GM23338 (cell line): ENCODE measurements at regions not wholly inside any gene's neighbourhood (a gene's known extent, or its start where the extent isn't known, plus 50 kb on each side); places are given as distances from the start of the nearest gene placed in this dataset.

Experiments used
- CREB1 ChIP-seq: fragments of 250-450 bp; sonication (Bioruptor Pico); IDR thresholded peaks from 2 replicates; pipeline ENCODE4 v1.5.0; 2020; ENCODE audit warnings: low read depth, mild to moderate bottlenecking, moderate library complexity
- CTCF ChIP-seq, 2 experiments: fragments of 200-600 bp in 1 of 2; sonication (generic) in 1 of 2; conservative IDR thresholded peaks; 2 replicates each; pipeline versions ENCODE4 v1.5.1 to v1.6.1; 2016 to 2017; ENCODE audit warnings: antibody characterized with exemption in 2 of 2, low read depth in 2 of 2, mild to moderate bottlenecking in 2 of 2, moderate library complexity in 1 of 2
- ETS1 ChIP-seq: IDR thresholded peaks from 2 replicates; pipeline ENCODE4 v1.6.1; 2016; ENCODE audit warnings: antibody characterized with exemption
- EZH2 ChIP-seq: fragments of 200-600 bp; sonication (generic); IDR thresholded peaks from one replicate; pipeline ENCODE4 v1.8.0; 2017; ENCODE audit warnings: antibody characterized with exemption, mild to moderate bottlenecking, low read depth; ENCODE audit not compliant: unreplicated experiment
- EZH2phosphoT487 ChIP-seq: fragments of 200-600 bp; sonication (generic); IDR thresholded peaks from one replicate; pipeline ENCODE4 v1.8.1; 2018; ENCODE audit warnings: antibody characterized with exemption; ENCODE audit not compliant: unreplicated experiment
- NANOG ChIP-seq: IDR thresholded peaks from 2 replicates; pipeline ENCODE4 v1.6.1; 2016; ENCODE audit warnings: antibody characterized with exemption, borderline replicate concordance
- POLR2AphosphoS5 ChIP-seq: IDR thresholded peaks from 2 replicates; pipeline ENCODE4 v1.6.1; 2016; ENCODE audit warnings: antibody characterized with exemption, low read depth
- REST ChIP-seq: IDR thresholded peaks from one replicate; pipeline ENCODE4 v1.6.1; 2018; ENCODE audit warnings: antibody characterized with exemption; ENCODE audit not compliant: unreplicated experiment
- STAT1 ChIP-seq: IDR thresholded peaks from one replicate; pipeline ENCODE4 v1.6.1; 2016; ENCODE audit warnings: antibody characterized with exemption; ENCODE audit not compliant: unreplicated experiment
- ZNF114 ChIP-seq: fragments of 250-450 bp; sonication (Bioruptor Pico); IDR thresholded peaks from 2 replicates; pipeline ENCODE4 v1.5.0; 2020; ENCODE audit warnings: mild to moderate bottlenecking, moderate library complexity
- ZNF331 ChIP-seq: fragments of 250-450 bp; sonication (Bioruptor Pico); IDR thresholded peaks from 2 replicates; pipeline ENCODE4 v1.5.0; 2020; ENCODE audit warnings: low read depth, mild to moderate bottlenecking, moderate library complexity
- ZNF462 ChIP-seq: fragments of 250-450 bp; sonication (Bioruptor Pico); IDR thresholded peaks from 2 replicates; pipeline ENCODE4 v1.5.0; 2020; ENCODE audit warnings: mild to moderate bottlenecking, moderate library complexity

GRCh38 chr16:82470016-82470415 is 156.8 kb upstream of the CDH13 start:
- TF ChIP-seq CTCF (conservative IDR thresholded peaks at IDR 0.05; ENCODE audit: low read depth in 2 of 2) (no peak), EZH2 (no peak), REST (no peak), POLR2AphosphoS5 (no peak), STAT1 (no peak), CREB1 (CRISPR knock-in tag) (no peak), ZNF114 (CRISPR knock-in tag) (no peak), EZH2phosphoT487 (no peak), NANOG (no peak), ZNF462 (CRISPR knock-in tag) (no peak), ETS1 (no peak), ZNF331 (no peak)
